ENCODE measurements at regions not wholly inside any gene's neighbourhood (a gene's known extent, or its start where the extent isn't known, plus 50 kb on each side); places are given as distances from the start of the nearest gene placed in this dataset.

DNA sequence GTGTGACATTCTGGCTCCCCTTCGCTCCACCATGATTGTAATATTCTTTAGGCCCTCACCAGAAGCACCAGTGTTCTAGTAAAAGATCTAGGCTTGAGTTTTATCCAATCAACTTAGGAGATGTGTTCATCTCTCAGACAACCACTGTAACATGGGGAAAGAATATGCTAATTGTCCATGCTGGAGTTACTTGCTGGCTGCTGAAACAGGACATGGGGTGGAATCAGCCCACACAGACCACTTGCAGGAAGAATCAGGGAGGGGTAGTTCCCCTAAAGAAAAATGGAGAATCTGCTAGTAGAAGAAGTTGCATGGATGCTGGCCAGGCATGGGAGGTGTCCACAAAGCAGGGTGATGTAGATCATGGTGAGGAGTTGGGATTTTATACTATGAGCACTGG is 86.2 kb downstream of the FEM1C start:
- TF ChIP-seq EP300 (IDR thresholded peaks at IDR 0.05), result no peak
- no peak for TF ChIP-seq POLR2A (IDR thresholded peaks at IDR 0.05; ENCODE audit: low read depth)
